Erythroblast (primary cell): ENCODE measurements at regions not wholly inside any gene's neighbourhood (a gene's known extent, or its start where the extent isn't known, plus 50 kb on each side); places are given as distances from the start of the nearest gene placed in this dataset.

Experiments used
- GATA1 ChIP-seq: IDR thresholded peaks from 2 replicates; pipeline ENCODE4 v1.6.1; 2011; ENCODE audit warnings: low read depth, mild to moderate bottlenecking, control low read depth, low read length, moderate library complexity
- POLR2A ChIP-seq: IDR thresholded peaks from 2 replicates; pipeline ENCODE4 v1.6.1; 2011; ENCODE audit warnings: mild to moderate bottlenecking, low read length

- TF ChIP-seq POLR2A (no peak), GATA1 (no peak)
Measured at GRCh38 chr1:42004322-42004721, 85.6 kb upstream of the HIVEP3 start.
